IPS-15b (cell line): ENCODE measurements at regions not wholly inside any gene's neighbourhood (a gene's known extent, or its start where the extent isn't known, plus 50 kb on each side); places are given as distances from the start of the nearest gene placed in this dataset.
"Not testable (repeated sequence)": the region's sequence is repeated elsewhere in the genome, so short reads cannot be mapped to it uniquely, and the experiment has no call there.

ENCODE experiments used
- H3K27me3 ChIP-seq: one replicate; pipeline ENCODE4 v1.6.1; 2013; ENCODE audit warnings: low read length; ENCODE audit not compliant: control insufficient read depth, insufficient read depth
- H3K36me3 ChIP-seq: one replicate; pipeline ENCODE4 v1.6.1; 2013; ENCODE audit warnings: low read length; ENCODE audit not compliant: control insufficient read depth, insufficient read depth
- H3K4me1 ChIP-seq: one replicate; pipeline ENCODE4 v1.6.1; 2013; ENCODE audit warnings: mild to moderate bottlenecking, low read length; ENCODE audit not compliant: control insufficient read depth, insufficient read depth
- H3K4me3 ChIP-seq: one replicate; pipeline ENCODE4 v1.5.1; 2013; ENCODE audit warnings: low read depth, low read length
- H3K9ac ChIP-seq: one replicate; pipeline ENCODE4 v1.6.1; 2013; ENCODE audit warnings: low read depth, mild to moderate bottlenecking, low read length
- H3K9me3 ChIP-seq: one replicate; pipeline ENCODE4 v1.6.1; 2013; ENCODE audit warnings: mild to moderate bottlenecking, low read length; ENCODE audit not compliant: control insufficient read depth, insufficient read depth

DNA sequence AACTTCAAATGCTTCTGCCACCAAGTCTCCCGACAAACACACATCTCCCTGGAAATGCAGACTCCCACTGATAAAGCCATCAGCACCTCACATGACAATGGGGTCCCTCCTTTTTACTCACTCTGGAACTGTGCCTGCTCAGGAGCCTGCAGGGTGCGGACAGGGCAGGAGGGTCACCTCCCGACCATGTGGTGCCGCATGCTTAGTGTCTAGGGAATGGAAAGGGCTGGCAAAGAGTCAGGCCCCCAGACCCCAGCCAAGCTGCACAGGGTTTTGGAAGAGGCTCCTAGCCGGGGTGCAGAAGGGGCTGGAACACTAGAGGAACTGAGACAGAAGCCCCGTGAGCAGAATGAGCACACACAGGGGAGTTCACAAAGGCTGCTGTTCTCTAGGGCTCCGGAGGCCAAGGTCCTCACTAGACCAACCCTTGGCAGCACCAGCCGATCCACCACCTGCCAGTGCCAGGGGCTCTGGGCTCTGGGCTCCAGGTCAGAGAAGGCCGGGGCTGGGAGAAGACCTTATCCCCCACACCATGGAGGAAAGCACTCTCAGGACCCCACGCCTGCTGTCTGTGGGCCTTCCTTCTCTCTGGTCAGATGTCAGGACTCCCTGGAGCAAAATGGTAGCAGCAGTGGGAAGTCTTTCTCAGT is 125.1 kb upstream of the FGF3 start:
- Histone ChIP-seq H3K27me3 (peaks cover 5% of the 10 kb centered on the region), H3K9ac (no peak overlapping the region), H3K4me3 (no peak overlapping the region), H3K9me3 (no peaks in the 10 kb centered on the region), H3K4me1 (peaks cover 9% of the 10 kb centered on the region), H3K36me3 (no peaks in the 10 kb centered on the region)

DNA sequence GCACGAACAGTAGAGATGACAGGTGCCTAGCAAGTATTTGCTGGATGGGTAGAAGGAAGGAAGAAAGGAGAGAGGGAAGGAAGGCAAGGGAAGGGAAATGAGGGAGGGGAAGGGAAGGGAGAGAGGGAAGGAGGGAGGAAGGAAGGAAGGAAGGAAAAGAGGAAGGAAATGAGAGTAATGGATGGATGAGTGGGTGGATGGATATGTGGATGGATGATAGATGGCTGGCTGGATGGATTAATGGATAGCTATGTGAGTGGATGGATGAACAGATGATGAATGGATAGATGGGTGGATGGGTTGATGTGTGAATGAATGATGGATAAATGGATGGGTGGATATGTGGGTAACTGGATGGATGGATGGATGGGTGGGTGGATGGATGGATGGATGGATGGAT is 125.9 kb upstream of the FGF3 start:
- Histone ChIP-seq H3K36me3 (no peaks in the 10 kb centered on the region), H3K4me3 (no peak overlapping the region), H3K9ac (no peak overlapping the region), H3K27me3 (peaks cover 5% of the 10 kb centered on the region), H3K4me1 (peaks cover 15% of the 10 kb centered on the region), H3K9me3 (no peaks in the 10 kb centered on the region)

DNA sequence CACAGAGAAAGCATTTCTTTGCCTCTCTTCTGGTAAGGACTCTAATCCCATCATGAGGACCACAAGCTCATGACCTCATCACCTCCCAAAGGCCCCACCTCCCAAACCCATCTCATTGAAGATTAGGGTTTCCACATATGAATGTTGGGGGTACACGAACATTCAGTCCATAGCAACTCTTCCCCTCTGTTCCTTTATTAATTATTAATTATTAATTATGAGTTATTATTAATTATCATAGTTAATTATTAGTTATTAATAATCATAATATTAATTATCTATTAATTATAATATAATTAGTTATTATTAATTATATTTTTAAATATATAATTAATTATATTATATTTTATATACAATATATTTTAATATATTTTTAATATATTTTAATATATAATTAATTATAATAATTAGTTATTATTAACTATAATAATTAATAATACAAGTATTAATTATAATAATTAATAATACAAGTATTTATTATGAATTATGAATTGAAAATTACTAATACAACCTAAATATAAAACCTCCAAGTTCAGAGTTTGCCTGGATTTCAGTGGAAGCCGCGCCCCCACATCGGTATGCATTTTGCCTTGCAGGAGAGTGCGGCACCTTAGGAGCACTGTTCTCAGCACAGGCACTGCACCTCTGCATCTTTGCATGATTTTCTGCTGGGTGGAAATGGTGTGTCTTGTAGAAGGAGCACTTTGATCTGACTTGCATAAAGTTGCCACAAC is 128.0 kb upstream of the FGF3 start:
- peaks cover 5% of the 10 kb centered on the region for H3K27me3 ChIP-seq
- no peak overlapping the region for H3K4me3 ChIP-seq
- peaks cover 15% of the 10 kb centered on the region for H3K4me1 ChIP-seq
- H3K36me3 ChIP-seq = no peaks in the 10 kb centered on the region
- H3K9ac ChIP-seq = no peak overlapping the region
- no peaks in the 10 kb centered on the region for H3K9me3 ChIP-seq

DNA sequence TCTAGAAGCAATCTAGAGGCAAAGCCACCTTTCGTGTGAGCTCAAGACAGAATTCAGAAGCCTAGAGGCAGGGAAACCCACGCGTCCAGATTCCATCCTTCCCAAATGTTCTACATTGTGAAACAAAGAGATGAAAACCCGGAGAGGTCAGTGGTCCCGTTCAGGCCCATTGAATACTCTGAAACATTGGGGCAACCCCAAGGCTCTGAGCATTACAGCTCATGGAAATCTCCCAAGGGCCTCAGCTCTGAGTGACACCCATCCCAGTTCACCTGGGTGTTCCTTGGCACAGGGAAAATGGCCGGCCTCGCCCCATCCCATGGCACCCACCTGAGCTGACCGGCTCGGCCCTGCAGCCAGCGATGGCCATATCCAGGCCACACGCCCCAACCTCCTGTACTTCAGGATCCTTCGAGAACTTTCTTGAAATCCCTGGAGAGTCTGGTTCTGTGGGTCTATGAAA is 128.6 kb upstream of the FGF3 start:
- H3K36me3 ChIP-seq = no peaks in the 10 kb centered on the region
- H3K9me3 ChIP-seq = no peaks in the 10 kb centered on the region
- no peak overlapping the region for H3K4me3 ChIP-seq
- no peak overlapping the region for H3K9ac ChIP-seq
- peaks cover 15% of the 10 kb centered on the region for H3K4me1 ChIP-seq
- peaks cover 5% of the 10 kb centered on the region for H3K27me3 ChIP-seq

DNA sequence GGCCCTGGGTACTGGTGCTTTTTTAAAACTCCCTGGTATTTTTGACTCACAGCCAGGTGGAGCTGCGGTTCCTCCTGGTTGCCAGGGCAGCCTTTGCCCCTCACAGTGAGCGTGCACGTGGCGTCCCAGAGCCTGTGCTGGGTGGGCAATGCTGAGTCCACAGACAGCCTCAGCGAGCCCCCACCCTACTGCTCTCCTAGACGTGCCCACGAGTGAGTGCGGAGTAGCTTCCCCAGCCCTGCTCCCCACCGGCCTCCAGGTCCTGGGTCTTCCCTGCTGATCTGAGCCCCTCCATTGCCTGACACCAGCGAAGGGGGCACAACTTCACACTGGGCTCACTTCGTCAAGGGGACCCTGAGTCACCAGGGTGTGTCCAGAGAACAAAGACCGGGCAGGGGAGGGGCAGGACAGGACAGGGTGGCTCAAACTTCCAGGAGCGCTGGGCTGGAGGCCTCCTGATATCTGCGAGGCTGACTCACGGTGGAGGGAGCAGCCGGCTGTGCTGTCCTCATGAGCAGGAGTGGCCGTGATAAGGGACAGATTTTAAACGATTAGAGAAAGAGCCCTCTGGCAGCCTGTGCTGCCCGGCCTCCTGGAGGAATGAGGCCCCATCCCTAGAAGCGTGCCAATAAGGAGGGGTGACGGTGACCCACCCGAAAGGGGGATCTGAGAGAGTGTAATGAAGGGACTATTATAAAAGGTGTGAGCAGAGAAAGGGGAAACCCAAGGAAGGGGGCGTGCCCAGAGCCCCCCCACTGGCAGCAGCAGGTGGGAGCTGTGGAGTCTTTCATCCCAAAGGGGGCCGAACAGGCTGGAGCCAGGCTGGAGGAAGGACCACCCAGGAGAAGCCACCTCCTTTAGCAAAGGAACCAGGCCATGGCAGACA is 129.3 kb upstream of the FGF3 start:
- Histone ChIP-seq H3K4me3 (no peak overlapping the region), H3K9me3 (no peaks in the 10 kb centered on the region), H3K27me3 (peaks cover 5% of the 10 kb centered on the region), H3K4me1 (peaks cover 15% of the 10 kb centered on the region), H3K36me3 (no peaks in the 10 kb centered on the region), H3K9ac (no peak overlapping the region)

DNA sequence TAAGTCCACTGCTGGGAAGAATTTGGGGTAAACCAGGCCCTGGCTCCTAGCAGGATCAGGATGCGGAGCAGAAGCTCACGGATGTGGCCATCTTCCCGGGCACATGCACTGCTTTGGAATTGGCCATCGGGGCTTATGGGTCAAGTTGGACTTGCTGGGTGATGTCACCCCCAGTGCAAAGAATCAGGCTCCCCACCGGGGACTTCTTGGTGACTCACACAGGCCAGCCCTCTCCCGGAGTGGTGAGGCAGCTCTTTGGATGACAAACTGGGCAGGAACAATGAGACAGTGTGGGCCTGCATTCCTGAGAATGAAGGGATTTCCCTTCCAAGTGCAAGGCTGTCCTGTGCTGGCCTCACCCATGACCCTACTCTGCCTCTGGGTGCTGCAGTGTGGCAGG is 128.8 kb upstream of the ANO1 start:
- Histone ChIP-seq H3K9ac (no peak overlapping the region), H3K9me3 (no peaks in the 10 kb centered on the region), H3K27me3 (peaks cover 5% of the 10 kb centered on the region), H3K36me3 (no peaks in the 10 kb centered on the region), H3K4me3 (no peak overlapping the region), H3K4me1 (peaks cover 15% of the 10 kb centered on the region)

DNA sequence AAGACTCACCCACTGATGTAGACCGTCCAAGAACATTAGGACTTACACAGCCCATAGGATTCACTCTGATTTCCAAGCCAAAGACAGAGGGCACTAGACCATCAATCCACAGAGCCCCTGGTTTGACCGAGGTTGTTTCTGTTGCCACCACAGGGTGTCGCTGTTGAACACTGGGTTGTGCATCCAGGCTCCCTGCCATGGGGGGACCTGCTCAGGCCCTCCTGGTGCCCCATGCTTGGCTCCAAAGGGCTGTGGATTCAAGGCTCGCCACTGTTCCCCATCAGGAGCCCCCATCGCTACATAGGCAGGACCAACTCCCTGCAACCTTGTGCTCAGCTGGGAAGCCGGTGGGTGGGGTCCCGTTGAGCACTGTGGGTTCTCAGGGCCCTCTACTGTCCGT is 128.0 kb upstream of the ANO1 start:
- no peak overlapping the region for H3K4me3 ChIP-seq
- no peaks in the 10 kb centered on the region for H3K36me3 ChIP-seq
- no peaks in the 10 kb centered on the region for H3K9me3 ChIP-seq
- H3K9ac ChIP-seq = no peak overlapping the region
- H3K4me1 ChIP-seq = peaks cover 15% of the 10 kb centered on the region
- peaks cover 4% of the 10 kb centered on the region for H3K27me3 ChIP-seq

DNA sequence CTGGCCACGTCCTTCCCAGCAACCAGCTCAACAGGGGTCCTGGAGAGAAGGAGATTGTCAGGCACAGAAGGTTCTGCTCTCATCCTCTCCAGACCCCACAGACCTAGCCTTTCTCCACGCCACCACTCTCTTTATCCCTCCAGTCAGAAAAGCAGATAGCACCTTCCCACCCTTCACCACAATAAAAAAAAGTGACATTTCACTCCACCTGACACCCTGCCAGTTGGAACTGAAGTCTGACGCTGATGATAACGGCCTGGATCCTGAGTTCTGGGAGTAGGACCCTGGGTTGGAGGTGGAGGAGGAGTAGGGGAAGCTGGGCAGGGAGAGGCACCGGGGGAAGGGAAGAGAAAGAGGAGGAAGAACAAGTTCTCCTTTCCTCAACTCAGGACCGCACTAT is 127.5 kb upstream of the ANO1 start:
- no peak overlapping the region for H3K4me3 ChIP-seq
- H3K9ac ChIP-seq = no peak overlapping the region
- H3K36me3 ChIP-seq = no peaks in the 10 kb centered on the region
- peaks cover 15% of the 10 kb centered on the region for H3K4me1 ChIP-seq
- no peaks in the 10 kb centered on the region for H3K9me3 ChIP-seq
- H3K27me3 ChIP-seq = peaks cover 3% of the 10 kb centered on the region

DNA sequence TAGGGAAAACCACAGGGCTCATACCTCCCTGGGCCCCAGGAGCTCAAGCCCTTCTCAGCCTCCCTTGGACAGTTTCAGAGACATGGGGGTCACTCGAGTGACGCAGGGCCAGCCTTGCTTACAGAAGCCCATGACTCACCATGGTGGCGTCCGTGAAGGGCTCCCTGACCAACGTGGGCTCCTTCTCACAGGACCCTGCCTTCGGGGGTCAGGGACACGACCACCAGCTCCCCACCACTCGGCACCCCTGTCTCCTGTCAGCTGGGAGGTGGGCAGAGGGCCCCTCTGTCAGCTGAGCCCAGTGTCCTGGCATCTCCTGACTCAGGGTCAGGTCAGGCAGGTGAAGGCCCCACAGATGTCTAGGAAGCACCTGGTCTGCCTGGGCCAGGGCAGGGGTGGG is 126.3 kb upstream of the ANO1 start:
- H3K4me1 ChIP-seq = peaks cover 14% of the 10 kb centered on the region

DNA sequence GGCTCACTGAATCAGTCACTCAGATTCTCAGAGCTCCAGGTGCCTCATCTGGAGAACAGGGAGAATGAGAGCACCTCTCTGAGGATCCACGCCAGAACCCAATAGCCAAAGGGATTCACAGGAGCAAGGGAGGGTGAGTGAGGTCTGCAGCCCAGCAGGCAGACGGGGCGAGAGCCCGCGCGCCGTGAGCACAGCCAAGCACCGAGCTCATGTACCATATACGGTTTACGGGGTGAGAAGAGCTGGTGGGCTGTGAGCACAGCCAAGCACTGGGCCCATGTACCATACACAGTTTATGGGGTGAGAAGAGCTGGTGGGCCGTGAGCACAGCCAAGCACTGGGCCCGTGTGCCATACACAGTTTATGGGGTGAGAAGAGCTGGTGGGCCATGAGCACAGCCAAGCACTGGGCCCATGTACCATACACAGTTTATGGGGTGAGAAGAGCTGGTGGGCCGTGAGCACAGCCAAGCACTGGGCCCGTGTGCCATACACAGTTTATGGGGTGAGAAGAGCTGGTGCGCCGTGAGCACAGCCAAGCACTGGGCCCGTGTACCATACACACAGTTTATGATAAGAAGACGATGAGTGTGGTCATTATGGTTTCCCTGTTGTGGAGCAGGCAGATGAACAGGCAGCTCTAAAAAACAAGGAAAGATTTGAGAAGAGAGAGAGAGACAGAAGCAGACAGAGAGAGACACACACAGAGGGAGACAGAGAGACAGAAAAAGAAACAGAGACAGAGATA is 125.7 kb upstream of the ANO1 start:
- H3K4me1 ChIP-seq = peaks cover 13% of the 10 kb centered on the region
- H3K4me3 ChIP-seq, H3K27me3 ChIP-seq, H3K36me3 ChIP-seq, H3K9me3 ChIP-seq, H3K9ac ChIP-seq: not testable (repeated sequence)

More for the DNA sequence above, 126.3 kb upstream of the ANO1 start:
- H3K4me3 ChIP-seq = no peak overlapping the region
- H3K9ac ChIP-seq = no peak overlapping the region
- H3K9me3 ChIP-seq = no peaks in the 10 kb centered on the region
- peaks cover 1% of the 10 kb centered on the region for H3K27me3 ChIP-seq
- H3K36me3 ChIP-seq = no peaks in the 10 kb centered on the region

DNA sequence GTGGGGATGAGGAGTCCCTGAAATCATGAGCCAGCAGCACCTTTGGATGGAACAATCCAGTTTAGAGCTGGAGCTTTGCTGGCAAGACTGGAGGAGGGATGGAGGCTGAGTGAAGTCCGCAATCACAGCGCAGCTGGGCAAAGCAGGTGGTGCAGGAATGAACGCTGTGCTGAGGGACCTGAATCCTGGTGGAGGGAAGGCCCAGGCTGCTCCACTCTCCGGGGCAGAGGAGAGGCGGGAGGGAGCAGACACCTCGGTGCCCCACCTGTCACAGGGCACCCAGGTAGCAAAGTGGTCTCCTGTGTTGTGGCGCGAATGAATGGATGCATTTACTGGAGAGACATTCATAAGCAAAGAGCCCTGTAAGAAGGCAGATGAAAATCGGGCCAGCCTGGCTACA is 124.8 kb upstream of the ANO1 start:
- Histone ChIP-seq H3K4me3 (no peak overlapping the region), H3K9ac (no peak overlapping the region), H3K4me1 (peaks cover 13% of the 10 kb centered on the region), H3K9me3 (no peaks in the 10 kb centered on the region), H3K27me3 (no peaks in the 10 kb centered on the region), H3K36me3 (no peaks in the 10 kb centered on the region)
